GM06990 (cell line): ENCODE measurements at regions not wholly inside any gene's neighbourhood (a gene's known extent, or its start where the extent isn't known, plus 50 kb on each side); places are given as distances from the start of the nearest gene placed in this dataset.
"Not testable (repeated sequence)": the region's sequence is repeated elsewhere in the genome, so short reads cannot be mapped to it uniquely, and the experiment has no call there.

Experiments used
- DNase-seq: peaks from one replicate; pipeline ENCODE4 v3.0.0-alpha.2; 2011; ENCODE audit not compliant: insufficient read length; ENCODE audit errors: extremely low read depth
- H3K27me3 ChIP-seq: replicated peaks from 2 replicates; pipeline ENCODE4 v1.6.0; 2011; ENCODE audit warnings: low read length; ENCODE audit not compliant: control insufficient read depth, insufficient read depth
- H3K36me3 ChIP-seq: 2 replicates; pipeline ENCODE4 v1.5.1; 2011; ENCODE audit warnings: low read length; ENCODE audit not compliant: control insufficient read depth, insufficient read depth
- H3K4me3 ChIP-seq: replicated peaks from 2 replicates; pipeline ENCODE4 v1.5.1; 2011; ENCODE audit warnings: low read depth, mild to moderate bottlenecking, control low read depth, low read length
- CTCF ChIP-seq: IDR thresholded peaks from 2 replicates; pipeline ENCODE4 v1.5.1; 2011; ENCODE audit warnings: low read length, control low read depth, mild to moderate bottlenecking, inconsistent platforms; ENCODE audit not compliant: insufficient read depth, poor library complexity, severe bottlenecking

GRCh38 chr1:102463328-102463727, 466.6 kb upstream of the OLFM3 start:
- Histone ChIP-seq H3K4me3 (no peak overlapping the region), H3K27me3 (no peaks in the 10 kb centered on the region), H3K36me3 (no peaks in the 10 kb centered on the region)
- no peak for TF ChIP-seq CTCF
- DNase-seq = no peak

- DNase-seq, H3K36me3 ChIP-seq, H3K27me3 ChIP-seq, H3K4me3 ChIP-seq: not testable (repeated sequence)
Measured at GRCh38 chr1:102442317-102442716, 445.6 kb upstream of the OLFM3 start.

- no peak for TF ChIP-seq CTCF
- Histone ChIP-seq H3K27me3 (peaks cover 1% of the 10 kb centered on the region; the same call in 1 of the 2 replicates), H3K4me3 (no peak overlapping the region), H3K36me3 (no peaks in the 10 kb centered on the region)
- DNase-seq = no peak
Measured at GRCh38 chr1:102435483-102435882, 438.8 kb upstream of the OLFM3 start.

- no peak for DNase-seq
- no peaks in the 10 kb centered on the region; the same call in 1 of the 2 replicates for H3K27me3 ChIP-seq
- peak; percentile 53 for TF ChIP-seq CTCF
Measured at GRCh38 chr1:102434421-102434820, 437.7 kb upstream of the OLFM3 start.

GRCh38 chr1:102431253-102431652, 434.5 kb upstream of the OLFM3 start:
- Histone ChIP-seq H3K4me3 (no peak overlapping the region), H3K27me3 (no peaks in the 10 kb centered on the region), H3K36me3 (no peaks in the 10 kb centered on the region)
- TF ChIP-seq CTCF = no peak
- DNase-seq = no peak

More at GRCh38 chr1:102434421-102434820, 437.7 kb upstream of the OLFM3 start:
- no peaks in the 10 kb centered on the region for H3K36me3 ChIP-seq
- no peak overlapping the region for H3K4me3 ChIP-seq

GRCh38 chr1:102420034-102420433, 423.3 kb upstream of the OLFM3 start:
- Histone ChIP-seq H3K36me3 (no peaks in the 10 kb centered on the region), H3K4me3 (no peak overlapping the region), H3K27me3 (no peaks in the 10 kb centered on the region)
- TF ChIP-seq CTCF = no peak
- no peak for DNase-seq
